ENCODE measurements at regions not wholly inside any gene's neighbourhood (a gene's known extent, or its start where the extent isn't known, plus 50 kb on each side); places are given as distances from the start of the nearest gene placed in this dataset.
A peak's percentile ranks its signal among the peaks of the same experiment; 100 is the strongest.

DNA sequence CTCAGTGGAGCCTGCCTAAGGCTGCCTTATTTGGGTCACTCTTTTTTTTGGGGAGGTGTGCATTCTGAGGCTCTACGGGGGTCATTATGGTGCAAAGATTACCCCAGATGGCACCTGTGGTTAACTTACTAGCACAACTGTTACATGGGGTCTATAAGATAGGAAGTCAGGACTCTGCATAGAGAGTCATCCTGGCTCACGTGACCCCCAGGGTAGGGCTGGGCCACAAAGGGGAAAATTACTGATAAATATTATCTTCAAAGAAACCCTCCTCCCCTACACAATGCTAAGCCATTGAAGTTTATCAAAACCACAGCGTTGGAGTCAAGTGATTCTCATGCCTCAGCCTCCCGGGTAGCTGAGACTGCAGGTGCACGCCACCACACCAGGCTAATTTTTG is 397.1 kb downstream of the MN1 start:
- no peak for DNase-seq (ENCODE audit: extremely low spot score in 2 of 2)
- TF ChIP-seq, protein P1, sequence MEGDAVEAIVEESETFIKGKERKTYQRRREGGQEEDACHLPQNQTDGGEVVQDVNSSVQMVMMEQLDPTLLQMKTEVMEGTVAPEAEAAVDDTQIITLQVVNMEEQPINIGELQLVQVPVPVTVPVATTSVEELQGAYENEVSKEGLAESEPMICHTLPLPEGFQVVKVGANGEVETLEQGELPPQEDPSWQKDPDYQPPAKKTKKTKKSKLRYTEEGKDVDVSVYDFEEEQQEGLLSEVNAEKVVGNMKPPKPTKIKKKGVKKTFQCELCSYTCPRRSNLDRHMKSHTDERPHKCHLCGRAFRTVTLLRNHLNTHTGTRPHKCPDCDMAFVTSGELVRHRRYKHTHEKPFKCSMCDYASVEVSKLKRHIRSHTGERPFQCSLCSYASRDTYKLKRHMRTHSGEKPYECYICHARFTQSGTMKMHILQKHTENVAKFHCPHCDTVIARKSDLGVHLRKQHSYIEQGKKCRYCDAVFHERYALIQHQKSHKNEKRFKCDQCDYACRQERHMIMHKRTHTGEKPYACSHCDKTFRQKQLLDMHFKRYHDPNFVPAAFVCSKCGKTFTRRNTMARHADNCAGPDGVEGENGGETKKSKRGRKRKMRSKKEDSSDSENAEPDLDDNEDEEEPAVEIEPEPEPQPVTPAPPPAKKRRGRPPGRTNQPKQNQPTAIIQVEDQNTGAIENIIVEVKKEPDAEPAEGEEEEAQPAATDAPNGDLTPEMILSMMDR (IDR thresholded peaks at IDR 0.05) = no peak
- TF ChIP-seq POLR2AphosphoS5 (IDR thresholded peaks at IDR 0.05; ENCODE audit: insufficient read depth in 1 of 2, low read depth in 1 of 2) (no peak), POLR2A (IDR thresholded peaks at IDR 0.05) (no peak)
- intact Hi-C loops (cut with DNase I) = no loop called here
- Histone ChIP-seq H3K36me3 (no peaks in the 10 kb centered on the region), H3K27me3 (no peaks in the 10 kb centered on the region), H3K4me1 (no peaks in the 10 kb centered on the region), H3K27ac (no peak overlapping the region), H3K4me3 (no peak overlapping the region), H3K9me3 (no peaks in the 10 kb centered on the region)

DNA sequence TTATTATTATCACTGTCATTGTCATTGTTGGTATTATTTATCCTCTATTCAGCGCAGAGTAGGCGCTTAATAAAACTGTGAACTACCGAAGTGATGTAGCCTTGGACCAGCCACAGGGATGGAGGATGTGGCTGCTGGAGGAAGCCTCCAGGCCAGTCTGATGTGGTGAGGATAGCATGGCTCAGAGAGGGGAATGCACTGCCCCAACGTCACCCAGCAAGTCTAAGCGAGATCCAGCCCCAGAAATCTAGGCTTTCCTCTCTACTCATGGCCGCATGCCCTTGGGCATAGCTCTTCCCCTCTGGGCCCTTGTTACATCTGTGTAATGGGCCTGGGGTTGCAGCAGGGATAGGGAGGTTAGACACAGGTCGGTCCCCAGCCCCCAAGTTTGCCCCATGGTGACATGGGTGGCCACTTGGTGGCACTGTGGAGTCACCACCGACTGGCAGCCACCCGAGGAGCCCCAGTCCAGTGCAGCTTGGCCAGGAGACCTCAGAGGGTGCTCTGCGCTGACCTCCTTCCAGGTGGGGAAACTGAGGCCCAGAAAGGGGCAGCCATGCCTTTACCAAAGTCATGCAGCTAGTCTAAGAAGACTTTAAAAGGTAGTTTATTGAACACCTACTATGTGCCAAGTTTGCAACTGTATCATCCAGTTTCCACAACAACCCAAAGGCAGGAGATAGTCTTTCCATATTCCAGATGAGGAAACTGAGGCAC is 395.7 kb downstream of the MN1 start:
- Histone ChIP-seq H3K4me1 (no peaks in the 10 kb centered on the region), H3K9me3 (no peaks in the 10 kb centered on the region), H3K27ac (no peak overlapping the region), H3K27me3 (no peaks in the 10 kb centered on the region), H3K4me3 (no peak overlapping the region), H3K36me3 (no peaks in the 10 kb centered on the region)
- DNase-seq (ENCODE audit: extremely low spot score in 2 of 2) = no peak
- intact Hi-C loops (cut with DNase I) = loop anchor here (5.0 kb wide), 1 partner anchor 396 kb away; the partner anchor contains the start of gene MN1
- TF ChIP-seq, protein P1 (IDR thresholded peaks at IDR 0.05) = peak in 2 of 3 experiments; percentile 13 to 26
- TF ChIP-seq POLR2AphosphoS5 (IDR thresholded peaks at IDR 0.05; ENCODE audit: insufficient read depth in 1 of 2, low read depth in 1 of 2) (no peak), POLR2A (IDR thresholded peaks at IDR 0.05) (no peak)

DNA sequence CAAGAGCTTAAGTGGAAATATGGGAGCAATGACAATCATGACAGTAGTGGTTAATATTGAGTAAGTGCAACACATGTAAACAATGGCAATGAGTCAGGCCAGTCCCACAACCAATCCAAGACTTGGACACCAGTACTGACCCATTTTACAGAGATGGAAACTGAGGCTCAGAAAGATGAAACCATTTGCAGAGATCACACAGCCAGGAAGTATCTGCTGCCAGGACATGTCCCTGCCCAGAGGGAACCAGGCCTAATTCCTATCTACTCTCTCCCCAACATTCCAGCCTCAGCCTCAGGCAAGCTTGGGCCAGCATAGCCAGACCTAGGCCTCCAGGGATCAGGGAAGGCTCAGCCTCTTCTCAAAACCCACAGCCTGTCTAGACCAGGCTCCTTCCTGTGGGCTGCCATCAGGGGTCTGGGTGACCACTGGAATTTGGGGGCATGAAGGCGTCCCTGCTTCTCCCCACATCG is 395.1 kb downstream of the MN1 start:
- Histone ChIP-seq H3K9me3 (no peaks in the 10 kb centered on the region), H3K4me3 (no peak overlapping the region), H3K27me3 (no peaks in the 10 kb centered on the region), H3K36me3 (no peaks in the 10 kb centered on the region), H3K4me1 (no peaks in the 10 kb centered on the region), H3K27ac (no peak overlapping the region)
- intact Hi-C loops (cut with DNase I) = loop anchor here (5.0 kb wide), 1 partner anchor 396 kb away; the partner anchor contains the start of gene MN1
- no peak for DNase-seq (ENCODE audit: extremely low spot score in 2 of 2)
- no peak for TF ChIP-seq POLR2A (IDR thresholded peaks at IDR 0.05)
- TF ChIP-seq POLR2AphosphoS5 (IDR thresholded peaks at IDR 0.05; ENCODE audit: insufficient read depth in 1 of 2, low read depth in 1 of 2) = no peak
- TF ChIP-seq, protein P1 (IDR thresholded peaks at IDR 0.05) = peak in 1 of 3 experiments; percentile 7

DNA sequence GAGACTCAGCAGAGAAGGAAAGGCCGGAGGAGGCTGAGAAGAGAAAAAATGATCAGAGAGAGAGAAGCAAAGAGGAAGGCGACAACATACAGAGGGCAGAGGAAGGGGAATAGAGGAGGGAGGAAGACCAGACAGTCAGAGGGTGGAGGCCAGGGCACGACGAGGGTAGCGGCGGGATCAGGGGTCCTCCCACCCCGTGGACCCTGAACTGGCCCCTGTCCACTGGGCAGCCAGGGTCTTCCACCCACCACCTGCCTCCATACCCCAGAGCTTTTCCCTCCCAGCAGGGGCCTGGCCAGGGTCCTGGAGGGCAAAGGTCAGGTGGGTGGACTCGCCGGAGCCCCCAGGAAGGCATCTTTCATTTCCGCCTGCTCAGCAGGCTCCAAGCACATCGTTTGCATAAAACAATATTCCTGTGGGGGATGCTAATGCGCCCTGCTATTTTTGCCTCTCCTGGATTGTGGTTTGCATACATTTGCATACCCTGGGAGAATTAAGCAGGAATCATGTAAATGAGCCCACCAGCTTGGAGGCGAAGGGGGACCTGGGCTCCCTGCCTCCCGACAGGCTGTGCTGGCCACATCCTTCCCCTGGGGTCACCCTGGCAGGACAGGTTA is 394.1 kb downstream of the MN1 start:
- H3K4me3 ChIP-seq = no peak overlapping the region
- no peaks in the 10 kb centered on the region for H3K9me3 ChIP-seq
- no peaks in the 10 kb centered on the region for H3K36me3 ChIP-seq
- no peak overlapping the region for H3K27ac ChIP-seq
- TF ChIP-seq POLR2A (IDR thresholded peaks at IDR 0.05) (no peak), POLR2AphosphoS5 (IDR thresholded peaks at IDR 0.05; ENCODE audit: insufficient read depth in 1 of 2, low read depth in 1 of 2) (no peak)
- TF ChIP-seq, protein P1 (IDR thresholded peaks at IDR 0.05) = no peak
- no peak for DNase-seq (ENCODE audit: extremely low spot score in 2 of 2)
- H3K27me3 ChIP-seq = no peaks in the 10 kb centered on the region
- intact Hi-C loops (cut with DNase I) = loop anchor here (5.0 kb wide), 1 partner anchor 395 kb away; the partner anchor contains the start of gene MN1
- no peaks in the 10 kb centered on the region for H3K4me1 ChIP-seq

DNA sequence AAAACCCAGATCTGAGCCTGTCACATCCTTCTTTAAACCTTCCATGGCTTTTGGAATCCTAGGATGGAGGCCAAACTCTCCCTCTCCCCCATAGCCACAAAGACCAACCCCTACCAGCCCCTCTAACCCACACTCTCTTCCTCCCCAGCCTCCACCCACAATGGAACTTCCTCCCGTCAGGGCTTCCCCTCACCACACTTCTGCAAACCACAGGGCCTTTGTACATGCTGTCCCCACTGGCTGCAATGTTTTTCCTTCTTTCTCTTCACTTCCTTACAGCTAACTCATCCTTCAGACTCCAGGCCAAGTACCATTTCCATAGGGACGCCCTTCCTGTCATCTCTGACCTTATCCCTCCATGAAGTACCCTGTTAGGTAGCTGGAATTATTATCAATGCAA is 393.5 kb downstream of the MN1 start:
- DNase-seq (ENCODE audit: extremely low spot score in 2 of 2) = no peak
- Histone ChIP-seq H3K4me3 (no peak overlapping the region), H3K27me3 (no peaks in the 10 kb centered on the region), H3K9me3 (no peaks in the 10 kb centered on the region), H3K27ac (no peak overlapping the region), H3K4me1 (no peaks in the 10 kb centered on the region), H3K36me3 (no peaks in the 10 kb centered on the region)
- TF ChIP-seq, protein P1 (IDR thresholded peaks at IDR 0.05) = no peak
- TF ChIP-seq POLR2A (IDR thresholded peaks at IDR 0.05) (no peak), POLR2AphosphoS5 (IDR thresholded peaks at IDR 0.05; ENCODE audit: insufficient read depth in 1 of 2, low read depth in 1 of 2) (no peak)
- intact Hi-C loops (cut with DNase I) = loop anchor here (5.0 kb wide), 1 partner anchor 394 kb away; the partner anchor contains the start of gene MN1

Measured in vagina (tissue), 2 donors.